ENCODE measurements at regions not wholly inside any gene's neighbourhood (a gene's known extent, or its start where the extent isn't known, plus 50 kb on each side); places are given as distances from the start of the nearest gene placed in this dataset.
"Not testable (repeated sequence)": the region's sequence is repeated elsewhere in the genome, so short reads cannot be mapped to it uniquely, and the experiment has no call there.

GRCh38 chr10:18859659-18860058, 188.9 kb upstream of the MALRD1 start:
- Histone ChIP-seq H3K27me3 (no peaks in the 10 kb centered on the region), H3K4me3 (no peak overlapping the region), H3K36me3 (no peaks in the 10 kb centered on the region), H3K9me3 (no peaks in the 10 kb centered on the region)
- DNase-seq = no peak

GRCh38 chr10:18860186-18860585, 188.4 kb upstream of the MALRD1 start:
- Histone ChIP-seq H3K9me3 (no peaks in the 10 kb centered on the region), H3K36me3 (no peaks in the 10 kb centered on the region), H3K27me3 (no peaks in the 10 kb centered on the region), H3K4me3 (no peak overlapping the region)
- DNase-seq = no peak

- Histone ChIP-seq H3K36me3 (no peaks in the 10 kb centered on the region), H3K27me3 (no peaks in the 10 kb centered on the region), H3K9me3 (no peaks in the 10 kb centered on the region), H3K4me3 (no peak overlapping the region)
- peak; percentile 42 for DNase-seq
Observed at GRCh38 chr10:18860631-18861240, 187.9 kb upstream of the MALRD1 start.

GRCh38 chr10:18861382-18861781, 187.2 kb upstream of the MALRD1 start:
- H3K27me3 ChIP-seq = no peaks in the 10 kb centered on the region
- no peak for DNase-seq
- H3K36me3 ChIP-seq = no peaks in the 10 kb centered on the region
- no peak overlapping the region for H3K4me3 ChIP-seq
- no peaks in the 10 kb centered on the region for H3K9me3 ChIP-seq

GRCh38 chr10:18866852-18867251, 181.7 kb upstream of the MALRD1 start:
- no peaks in the 10 kb centered on the region for H3K9me3 ChIP-seq
- H3K4me3 ChIP-seq = no peak overlapping the region
- DNase-seq = no peak
- H3K27me3 ChIP-seq = no peaks in the 10 kb centered on the region
- H3K36me3 ChIP-seq = no peaks in the 10 kb centered on the region

- H3K27me3 ChIP-seq = no peaks in the 10 kb centered on the region
- no peak for DNase-seq
- H3K4me3 ChIP-seq = no peak overlapping the region
- no peaks in the 10 kb centered on the region for H3K9me3 ChIP-seq
- no peaks in the 10 kb centered on the region for H3K36me3 ChIP-seq
Observed at GRCh38 chr10:18868919-18869318, 179.7 kb upstream of the MALRD1 start.

- Histone ChIP-seq H3K4me3 (no peak overlapping the region), H3K36me3 (no peaks in the 10 kb centered on the region), H3K9me3 (no peaks in the 10 kb centered on the region), H3K27me3 (no peaks in the 10 kb centered on the region)
- no peak for DNase-seq
Observed at GRCh38 chr10:18875477-18875876, 173.1 kb upstream of the MALRD1 start.

- Histone ChIP-seq H3K4me3 (no peak overlapping the region), H3K9me3 (no peaks in the 10 kb centered on the region), H3K36me3 (no peaks in the 10 kb centered on the region), H3K27me3 (no peaks in the 10 kb centered on the region)
- no peak for DNase-seq
Observed at GRCh38 chr10:18879284-18879683, 169.3 kb upstream of the MALRD1 start.

- no peak overlapping the region for H3K4me3 ChIP-seq
- H3K9me3 ChIP-seq = no peaks in the 10 kb centered on the region
- H3K27me3 ChIP-seq = no peaks in the 10 kb centered on the region
- no peak for DNase-seq
- no peaks in the 10 kb centered on the region for H3K36me3 ChIP-seq
Observed at GRCh38 chr10:18880530-18880929, 168.1 kb upstream of the MALRD1 start.

GRCh38 chr10:18886102-18886501, 162.5 kb upstream of the MALRD1 start:
- H3K9me3 ChIP-seq = no peaks in the 10 kb centered on the region
- H3K4me3 ChIP-seq = no peak overlapping the region
- no peaks in the 10 kb centered on the region for H3K27me3 ChIP-seq
- no peak for DNase-seq
- H3K36me3 ChIP-seq = no peaks in the 10 kb centered on the region

GRCh38 chr10:18906636-18907035, 142.0 kb upstream of the MALRD1 start:
- H3K9me3 ChIP-seq = peaks cover 3% of the 10 kb centered on the region
- no peak for DNase-seq
- no peak overlapping the region for H3K4me3 ChIP-seq
- no peaks in the 10 kb centered on the region for H3K36me3 ChIP-seq
- no peaks in the 10 kb centered on the region for H3K27me3 ChIP-seq

- DNase-seq, H3K27me3 ChIP-seq, H3K36me3 ChIP-seq, H3K9me3 ChIP-seq, H3K4me3 ChIP-seq: not testable (repeated sequence)
Observed at GRCh38 chr10:18917431-18917830, 131.2 kb upstream of the MALRD1 start.

- Histone ChIP-seq H3K4me3 (no peak overlapping the region), H3K27me3 (no peaks in the 10 kb centered on the region), H3K36me3 (no peaks in the 10 kb centered on the region), H3K9me3 (no peaks in the 10 kb centered on the region)
- DNase-seq = no peak
Observed at GRCh38 chr10:18918532-18918931, 130.1 kb upstream of the MALRD1 start.

GRCh38 chr10:18949391-18949790, 99.2 kb upstream of the MALRD1 start:
- Histone ChIP-seq H3K4me3 (no peak overlapping the region), H3K27me3 (no peaks in the 10 kb centered on the region), H3K36me3 (no peaks in the 10 kb centered on the region), H3K9me3 (no peaks in the 10 kb centered on the region; the same call in 1 of the 2 replicates)
- DNase-seq = no peak

- not testable (repeated sequence) for H3K9me3 ChIP-seq, H3K4me3 ChIP-seq, H3K36me3 ChIP-seq, H3K27me3 ChIP-seq, DNase-seq
Observed at GRCh38 chr10:18951072-18951823, 97.4 kb upstream of the MALRD1 start.

- no peak overlapping the region for H3K4me3 ChIP-seq
- H3K36me3 ChIP-seq = no peaks in the 10 kb centered on the region
- DNase-seq = no peak
- H3K9me3 ChIP-seq = no peaks in the 10 kb centered on the region
- no peaks in the 10 kb centered on the region for H3K27me3 ChIP-seq
Observed at GRCh38 chr10:18955061-18955460, 93.5 kb upstream of the MALRD1 start.

GRCh38 chr10:18959369-18959768, 89.2 kb upstream of the MALRD1 start:
- Histone ChIP-seq H3K4me3 (no peak overlapping the region), H3K27me3 (no peaks in the 10 kb centered on the region)

GRCh38 chr10:18960466-18961079, 88.0 kb upstream of the MALRD1 start:
- Histone ChIP-seq H3K9me3 (no peaks in the 10 kb centered on the region), H3K4me3 (no peak overlapping the region), H3K27me3 (no peaks in the 10 kb centered on the region), H3K36me3 (no peaks in the 10 kb centered on the region)
- DNase-seq = no peak

More at GRCh38 chr10:18959369-18959768, 89.2 kb upstream of the MALRD1 start:
- no peak for DNase-seq
- Histone ChIP-seq H3K36me3 (no peaks in the 10 kb centered on the region), H3K9me3 (no peaks in the 10 kb centered on the region)

Measured in MG63 (cell line).